ENCODE measurements at regions not wholly inside any gene's neighbourhood (a gene's known extent, or its start where the extent isn't known, plus 50 kb on each side); places are given as distances from the start of the nearest gene placed in this dataset.

GRCh38 chr12:19737019-19737418 is 297.7 kb downstream of the AEBP2 start:
- Histone ChIP-seq H3K9ac (ENCODE audit: insufficient read depth, low read length) (no peak overlapping the region), H3K4me2 (ENCODE audit: extremely low read depth, insufficient read depth, low read length) (no peak overlapping the region), H3K9me3 (ENCODE audit: control insufficient read depth, insufficient read depth, low read depth, low read length) (no peaks in the 10 kb centered on the region), H2AFZ (ENCODE audit: low read length) (no peak overlapping the region), H3K4me1 (ENCODE audit: control insufficient read depth, extremely low read depth, insufficient read depth, low read length) (peaks cover 2% of the 10 kb centered on the region), H3K79me2 (ENCODE audit: control insufficient read depth, insufficient read depth, low read length) (no peaks in the 10 kb centered on the region), H3K27ac (ENCODE audit: insufficient read depth, low read length) (no peak overlapping the region), H3K4me3 (replicated peaks in 1 of 4; ENCODE audit: control extremely low read depth in 1 of 4, insufficient read depth in 1 of 4, low read depth in 3 of 4, low read length in 4 of 4) (no peak overlapping the region), H4K20me1 (ENCODE audit: control insufficient read depth, extremely low read depth, insufficient read depth, low read length) (no peaks in the 10 kb centered on the region), H3K36me3 (ENCODE audit: control insufficient read depth, insufficient read depth, low read length) (no peaks in the 10 kb centered on the region), H3K27me3 (ENCODE audit: control insufficient read depth, insufficient read depth, low read length) (no peaks in the 10 kb centered on the region)
- DNase-seq (ENCODE audit: low read depth in 2 of 2): no peak
- TF ChIP-seq EZH2 (IDR thresholded peaks at IDR 0.05; ENCODE audit: low read length, missing control alignments): no peak
- TF ChIP-seq CTCF (conservative IDR thresholded peaks at IDR 0.05 in 1 of 2, IDR thresholded peaks at IDR 0.05 in 1 of 2; ENCODE audit: low read depth in 1 of 2, low read length in 2 of 2): no peak

GRCh38 chr12:19739195-19739776 is 300.0 kb downstream of the AEBP2 start:
- H3K27me3 ChIP-seq (ENCODE audit: control insufficient read depth, insufficient read depth, low read length): no peaks in the 10 kb centered on the region
- H3K4me2 ChIP-seq (ENCODE audit: extremely low read depth, insufficient read depth, low read length): no peak overlapping the region
- H2AFZ ChIP-seq (ENCODE audit: low read length): no peak overlapping the region
- peak; percentile 52 to 59 for TF ChIP-seq CTCF (conservative IDR thresholded peaks at IDR 0.05 in 1 of 2, IDR thresholded peaks at IDR 0.05 in 1 of 2; ENCODE audit: low read depth in 1 of 2, low read length in 2 of 2)
- no peak for TF ChIP-seq EZH2 (IDR thresholded peaks at IDR 0.05; ENCODE audit: low read length, missing control alignments)
- H3K27ac ChIP-seq (ENCODE audit: insufficient read depth, low read length): no peak overlapping the region
- H4K20me1 ChIP-seq (ENCODE audit: control insufficient read depth, extremely low read depth, insufficient read depth, low read length): no peaks in the 10 kb centered on the region
- no peak overlapping the region for H3K9ac ChIP-seq (ENCODE audit: insufficient read depth, low read length)
- no peaks in the 10 kb centered on the region for H3K9me3 ChIP-seq (ENCODE audit: control insufficient read depth, insufficient read depth, low read depth, low read length)
- peak; percentile 65 to 80 for DNase-seq (ENCODE audit: low read depth in 2 of 2)
- no peaks in the 10 kb centered on the region for H3K36me3 ChIP-seq (ENCODE audit: control insufficient read depth, insufficient read depth, low read length)
- H3K79me2 ChIP-seq (ENCODE audit: control insufficient read depth, insufficient read depth, low read length): no peaks in the 10 kb centered on the region
- H3K4me1 ChIP-seq (ENCODE audit: control insufficient read depth, extremely low read depth, insufficient read depth, low read length): peaks cover 2% of the 10 kb centered on the region
- no peak overlapping the region for H3K4me3 ChIP-seq (replicated peaks in 1 of 4; ENCODE audit: control extremely low read depth in 1 of 4, insufficient read depth in 1 of 4, low read depth in 3 of 4, low read length in 4 of 4)

- Histone ChIP-seq H3K79me2 (ENCODE audit: control insufficient read depth, insufficient read depth, low read length) (no peaks in the 10 kb centered on the region), H3K36me3 (ENCODE audit: control insufficient read depth, insufficient read depth, low read length) (no peaks in the 10 kb centered on the region), H3K9me3 (ENCODE audit: control insufficient read depth, insufficient read depth, low read depth, low read length) (no peaks in the 10 kb centered on the region), H3K4me2 (ENCODE audit: extremely low read depth, insufficient read depth, low read length) (no peak overlapping the region), H3K4me3 (replicated peaks in 1 of 4; ENCODE audit: control extremely low read depth in 1 of 4, insufficient read depth in 1 of 4, low read depth in 3 of 4, low read length in 4 of 4) (no peak overlapping the region), H3K4me1 (ENCODE audit: control insufficient read depth, extremely low read depth, insufficient read depth, low read length) (peaks cover 4% of the 10 kb centered on the region), H3K27me3 (ENCODE audit: control insufficient read depth, insufficient read depth, low read length) (no peaks in the 10 kb centered on the region), H4K20me1 (ENCODE audit: control insufficient read depth, extremely low read depth, insufficient read depth, low read length) (no peaks in the 10 kb centered on the region), H2AFZ (ENCODE audit: low read length) (no peak overlapping the region), H3K27ac (ENCODE audit: insufficient read depth, low read length) (no peak overlapping the region), H3K9ac (ENCODE audit: insufficient read depth, low read length) (no peak overlapping the region)
- TF ChIP-seq CTCF (conservative IDR thresholded peaks at IDR 0.05 in 1 of 2, IDR thresholded peaks at IDR 0.05 in 1 of 2; ENCODE audit: low read depth in 1 of 2, low read length in 2 of 2) (no peak), EZH2 (IDR thresholded peaks at IDR 0.05; ENCODE audit: low read length, missing control alignments) (no peak)
- no peak for DNase-seq (ENCODE audit: low read depth in 2 of 2)
These were observed 301.3 kb downstream of the AEBP2 start for GRCh38 chr12:19740472-19741131.

Data from fibroblast of lung (primary cell).